Right renal cortex interstitium (tissue), 3 donors: ENCODE measurements at regions not wholly inside any gene's neighbourhood (a gene's known extent, or its start where the extent isn't known, plus 50 kb on each side); places are given as distances from the start of the nearest gene placed in this dataset.

Experiments
- DNase-seq, 3 donors: peaks; one replicate each; pipeline ENCODE4 v3.0.0-alpha.2; 2013; ENCODE audit warnings: low read depth in 3 of 3, low spot score in 2 of 3

GRCh38 chr19:46944123-46944748 is 75.4 kb upstream of the NPAS1 start:
- no peak for DNase-seq

- DNase-seq = peak; percentile 61 to 88 (median 64)
Observed at GRCh38 chr19:46944918-46945628, 74.6 kb upstream of the NPAS1 start.

GRCh38 chr19:46945694-46946489 is 73.7 kb upstream of the NPAS1 start:
- DNase-seq = no peak

GRCh38 chr19:46946611-46947238 is 72.9 kb upstream of the NPAS1 start:
- no peak for DNase-seq

- DNase-seq = no peak
Observed at GRCh38 chr19:46947866-46948265, 71.8 kb upstream of the NPAS1 start.

DNA sequence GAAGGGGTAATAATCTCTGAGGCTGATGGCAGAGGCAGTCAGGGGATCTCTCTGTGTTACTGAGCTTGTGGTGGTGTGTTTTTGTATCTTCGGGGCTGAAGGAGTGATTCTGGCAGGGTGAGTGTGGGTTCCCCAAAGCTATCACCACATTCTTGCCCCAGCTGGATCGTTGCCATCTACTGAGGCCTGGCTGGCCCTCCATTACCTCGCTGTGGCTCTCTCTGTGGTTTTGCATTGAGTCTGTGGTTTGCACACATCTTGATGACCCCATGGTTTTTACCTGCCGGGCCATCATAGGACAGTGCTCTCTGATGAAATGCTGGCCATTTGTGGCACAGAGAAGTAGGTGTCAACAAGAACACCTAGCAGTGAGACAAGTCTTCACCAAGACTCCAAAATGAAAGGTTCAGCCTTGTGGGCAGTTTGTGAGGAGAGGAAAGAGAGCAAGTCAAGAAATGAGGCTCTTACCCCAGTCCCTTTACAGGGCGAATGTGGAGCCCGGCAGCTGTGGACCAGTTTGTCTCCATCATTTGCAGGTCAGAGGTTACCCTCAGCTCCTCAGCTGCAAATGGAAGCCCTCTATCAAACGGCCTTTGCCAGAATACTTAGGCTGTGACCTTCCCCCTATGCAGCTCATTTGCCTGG is 69.0 kb upstream of the NPAS1 start:
- DNase-seq = no peak

DNA sequence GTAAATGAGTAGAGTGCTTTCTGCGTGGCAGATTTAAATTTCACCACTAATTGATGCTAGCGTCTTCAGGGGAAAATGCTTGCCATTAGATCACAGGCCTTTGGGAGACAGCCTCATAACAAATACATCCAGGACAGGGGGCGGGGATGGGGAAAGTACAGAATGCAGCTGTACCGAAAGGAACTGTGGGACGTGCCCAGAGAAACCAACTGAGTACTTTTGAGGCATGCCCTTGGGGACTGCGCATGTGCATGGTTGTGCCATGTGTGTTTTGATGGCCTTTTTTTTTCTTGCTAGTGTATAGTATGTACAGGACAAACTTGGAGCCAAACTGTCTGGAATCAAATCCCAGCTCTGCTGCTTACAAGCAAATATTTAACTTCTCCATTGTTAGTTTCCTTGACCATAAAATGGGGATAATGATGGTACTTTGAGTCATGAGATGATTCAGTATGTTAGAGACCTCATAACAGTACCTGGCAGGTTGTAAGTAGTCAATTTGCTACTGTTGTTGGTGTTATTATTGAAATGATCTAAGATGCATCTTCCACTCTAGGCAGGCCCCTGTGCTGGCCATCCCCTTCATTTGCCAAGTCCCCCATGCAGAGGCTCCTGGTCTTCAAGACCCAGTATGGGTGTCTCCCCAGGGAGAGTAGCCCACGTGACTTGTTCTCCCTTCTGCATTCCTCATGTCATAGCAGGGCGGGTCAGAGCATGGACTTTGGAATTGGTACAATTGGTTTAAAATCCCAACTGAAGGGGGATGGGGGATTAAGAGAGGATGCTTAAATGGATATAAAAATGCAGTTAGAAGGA is 68.3 kb upstream of the NPAS1 start:
- DNase-seq = no peak

- no peak for DNase-seq
Observed at GRCh38 chr19:46952874-46953273, 66.8 kb upstream of the NPAS1 start.

DNA sequence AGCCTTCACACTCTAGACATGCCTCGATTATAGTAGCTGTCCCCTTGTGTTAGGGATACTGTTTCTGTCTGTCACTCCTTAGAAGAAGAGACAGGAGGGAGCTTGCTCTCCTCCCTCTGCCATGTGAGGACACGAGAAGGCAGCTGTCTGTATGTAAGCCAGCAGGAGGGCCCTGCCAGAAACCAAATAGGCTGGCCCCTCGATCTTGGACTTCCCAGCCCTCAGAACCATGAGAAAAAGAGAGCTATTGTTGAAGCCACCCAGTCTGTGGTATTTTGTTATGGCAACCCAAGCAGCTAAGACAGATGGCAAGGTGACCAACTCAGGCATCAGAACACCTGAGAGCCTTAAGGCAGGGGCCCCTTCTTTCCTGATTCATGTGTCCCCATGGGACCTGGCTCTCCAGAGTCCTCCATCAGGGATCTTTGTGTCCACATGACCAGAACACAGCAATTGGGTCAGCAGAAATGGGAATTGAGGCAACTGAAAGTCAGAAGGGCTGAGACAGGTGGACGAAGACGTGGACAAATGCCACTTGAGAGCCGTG is 65.6 kb upstream of the NPAS1 start:
- no peak for DNase-seq

DNA sequence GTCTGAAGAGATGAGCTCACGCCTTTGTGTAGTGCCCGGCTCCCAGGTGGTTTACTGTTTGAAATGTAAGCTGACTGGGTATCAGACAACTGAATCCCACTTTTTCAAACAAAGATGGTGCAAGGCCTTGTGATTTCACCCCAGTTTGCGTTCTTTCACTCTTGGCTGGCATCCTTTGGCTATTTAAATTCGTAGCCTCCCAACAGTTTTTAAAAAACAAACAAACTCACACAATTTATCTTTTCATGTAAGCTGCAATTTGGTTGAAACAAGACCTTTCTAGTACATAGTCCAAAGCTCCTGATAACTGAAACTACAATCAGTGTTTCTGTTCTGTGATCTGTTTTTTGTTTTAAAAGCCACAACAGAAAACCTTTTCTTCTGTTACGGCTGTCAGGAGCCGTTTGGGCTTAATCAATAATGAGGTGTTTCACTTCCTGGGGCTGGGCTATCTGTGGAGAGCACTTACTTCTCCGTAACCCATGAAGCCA is 65.1 kb upstream of the NPAS1 start:
- no peak for DNase-seq

GRCh38 chr19:46954993-46955812 is 64.4 kb upstream of the NPAS1 start:
- DNase-seq = no peak

DNA sequence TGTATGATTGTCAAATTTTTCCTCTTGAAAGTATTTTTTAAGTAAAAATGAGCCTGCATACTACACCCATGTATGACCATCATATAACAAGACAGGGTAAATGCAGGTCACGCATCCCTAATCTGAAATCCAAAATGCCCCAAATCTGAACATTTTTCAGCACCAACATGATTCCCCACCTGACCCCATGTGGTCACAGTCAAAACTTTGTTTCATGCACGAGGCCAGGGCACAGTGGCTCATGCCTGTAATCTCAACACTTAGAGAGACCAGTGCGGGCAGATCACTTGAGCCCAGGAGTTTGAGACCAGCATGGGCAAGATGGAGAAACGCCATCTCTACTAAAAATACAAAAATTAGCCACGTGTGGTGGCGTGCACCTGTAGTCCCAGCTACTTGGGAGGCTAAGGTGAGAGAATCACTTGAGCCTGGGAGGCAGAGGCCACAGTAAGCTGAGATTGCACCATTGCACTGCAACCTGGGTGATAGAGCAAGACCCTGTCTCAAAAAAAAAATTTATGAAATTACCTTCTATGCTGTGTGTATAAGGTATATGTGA is 63.7 kb upstream of the NPAS1 start:
- DNase-seq = no peak

GRCh38 chr19:46958532-46958931 is 61.1 kb upstream of the NPAS1 start:
- DNase-seq = no peak

DNA sequence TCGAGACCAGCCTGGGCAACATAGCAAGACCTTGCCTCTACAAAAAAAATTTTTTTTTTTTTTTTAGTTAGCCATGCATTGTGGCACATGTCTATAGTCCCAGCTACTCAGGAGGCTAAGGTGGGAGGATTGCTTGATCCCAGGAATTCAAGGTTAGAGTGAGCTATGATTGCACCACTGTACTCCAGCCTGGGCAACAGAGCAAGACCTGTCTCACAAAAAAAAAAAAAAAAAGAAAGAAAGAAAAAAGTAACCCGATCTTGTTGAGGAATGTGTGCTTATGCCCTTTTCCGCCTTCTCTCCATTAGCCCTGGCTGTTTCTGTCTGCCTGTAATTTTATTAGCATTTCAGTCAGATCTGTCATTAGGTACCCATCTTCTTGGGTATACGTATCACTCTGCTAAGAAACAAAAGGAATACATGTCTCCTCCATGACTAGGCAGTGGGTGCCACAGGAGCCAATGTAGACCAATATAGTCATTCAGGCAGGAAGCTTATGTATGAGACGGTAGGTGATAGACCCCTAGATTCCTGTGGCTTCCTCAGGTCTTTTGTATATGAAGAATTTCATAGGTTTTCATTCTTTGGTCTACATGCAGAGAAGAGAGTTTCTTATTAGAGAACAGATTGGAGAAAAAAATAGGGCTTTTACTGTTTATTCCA is 59.6 kb upstream of the NPAS1 start:
- no peak for DNase-seq

- DNase-seq = no peak
Observed at GRCh38 chr19:46962030-46962570, 57.5 kb upstream of the NPAS1 start.

- DNase-seq = no peak
Observed at GRCh38 chr19:46963093-46963734, 56.4 kb upstream of the NPAS1 start.

- DNase-seq = no peak
Observed at GRCh38 chr19:46967578-46968032, 52.0 kb upstream of the NPAS1 start.
